ENCODE measurements at regions not wholly inside any gene's neighbourhood (a gene's known extent, or its start where the extent isn't known, plus 50 kb on each side); places are given as distances from the start of the nearest gene placed in this dataset.

DNA sequence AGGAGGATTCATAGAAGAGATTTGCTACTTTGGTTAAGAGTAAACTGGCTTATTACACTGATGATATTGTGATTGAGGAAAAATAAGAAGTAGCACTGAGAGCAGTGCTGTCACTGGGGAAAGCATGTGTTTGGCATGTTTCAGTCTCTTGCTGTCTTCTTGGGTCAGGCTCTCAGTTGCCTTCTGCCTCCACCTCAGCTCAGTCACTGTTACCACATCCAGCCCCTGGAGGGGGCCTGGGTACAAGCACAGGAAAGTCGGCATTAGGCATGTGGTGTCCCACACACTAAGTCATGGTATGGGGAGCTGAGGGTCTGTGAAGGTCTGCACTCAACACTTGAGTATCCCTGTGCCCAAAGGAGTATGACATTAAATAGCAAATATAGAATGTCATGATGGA is 958.3 kb upstream of the CDH9 start:
- TF ChIP-seq POLR2AphosphoS5 (IDR thresholded peaks at IDR 0.05; ENCODE audit: low read depth, low read length) (no peak), HDAC6 (IDR thresholded peaks at IDR 0.05; ENCODE audit: low read depth, low read length) (no peak), TAF1 (IDR thresholded peaks at IDR 0.05; ENCODE audit: low read depth, low read length) (no peak), EZH2 (IDR thresholded peaks at IDR 0.05; ENCODE audit: low read depth, low read length, severe bottlenecking) (no peak), SP2 (IDR thresholded peaks at IDR 0.05; ENCODE audit: low read length) (no peak), KDM1A (IDR thresholded peaks at IDR 0.05; ENCODE audit: borderline replicate concordance, low read length) (no peak), POLR2A (IDR thresholded peaks at IDR 0.05; ENCODE audit: control extremely low read depth in 1 of 2, low read depth in 2 of 2, low read length in 2 of 2) (no peak), CEBPB (IDR thresholded peaks at IDR 0.05; ENCODE audit: low read depth, low read length) (no peak), JUN (IDR thresholded peaks at IDR 0.05; ENCODE audit: low read depth, low read length) (no peak), GTF2F1 (IDR thresholded peaks at IDR 0.05; ENCODE audit: borderline replicate concordance, low read depth, low read length) (no peak), TBP (IDR thresholded peaks at IDR 0.05; ENCODE audit: low read depth, low read length) (no peak), KDM5A (IDR thresholded peaks at IDR 0.05; ENCODE audit: low read length) (no peak)
- TF ChIP-seq, protein P1, sequence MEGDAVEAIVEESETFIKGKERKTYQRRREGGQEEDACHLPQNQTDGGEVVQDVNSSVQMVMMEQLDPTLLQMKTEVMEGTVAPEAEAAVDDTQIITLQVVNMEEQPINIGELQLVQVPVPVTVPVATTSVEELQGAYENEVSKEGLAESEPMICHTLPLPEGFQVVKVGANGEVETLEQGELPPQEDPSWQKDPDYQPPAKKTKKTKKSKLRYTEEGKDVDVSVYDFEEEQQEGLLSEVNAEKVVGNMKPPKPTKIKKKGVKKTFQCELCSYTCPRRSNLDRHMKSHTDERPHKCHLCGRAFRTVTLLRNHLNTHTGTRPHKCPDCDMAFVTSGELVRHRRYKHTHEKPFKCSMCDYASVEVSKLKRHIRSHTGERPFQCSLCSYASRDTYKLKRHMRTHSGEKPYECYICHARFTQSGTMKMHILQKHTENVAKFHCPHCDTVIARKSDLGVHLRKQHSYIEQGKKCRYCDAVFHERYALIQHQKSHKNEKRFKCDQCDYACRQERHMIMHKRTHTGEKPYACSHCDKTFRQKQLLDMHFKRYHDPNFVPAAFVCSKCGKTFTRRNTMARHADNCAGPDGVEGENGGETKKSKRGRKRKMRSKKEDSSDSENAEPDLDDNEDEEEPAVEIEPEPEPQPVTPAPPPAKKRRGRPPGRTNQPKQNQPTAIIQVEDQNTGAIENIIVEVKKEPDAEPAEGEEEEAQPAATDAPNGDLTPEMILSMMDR (IDR thresholded peaks at IDR 0.05; ENCODE audit: control extremely low read depth in 1 of 3, insufficient read depth in 1 of 3, low read depth in 1 of 3, low read length in 3 of 3), result no peak

Data from H1 (cell line).